ENCODE measurements at regions not wholly inside any gene's neighbourhood (a gene's known extent, or its start where the extent isn't known, plus 50 kb on each side); places are given as distances from the start of the nearest gene placed in this dataset.

GRCh38 chr9:126085170-126085569, 241.5 kb upstream of the MVB12B start:
- no TSS peak for BruUV-seq (replicated peaks)
- POLR2A ChIA-PET: no interaction called here
- no peak overlapping the region for H3K27ac ChIP-seq (ENCODE audit: low read depth, low read length)
- TF ChIP-seq SIN3A (IDR thresholded peaks at IDR 0.05; ENCODE audit: low read depth) (no peak), POLR2AphosphoS5 (IDR thresholded peaks at IDR 0.05; ENCODE audit: low read depth, low read length) (no peak), CTCF (IDR thresholded peaks at IDR 0.05 in 2 of 3, conservative IDR thresholded peaks at IDR 0.05 in 1 of 3; ENCODE audit: borderline replicate concordance in 1 of 3, insufficient read depth in 1 of 3, low read depth in 2 of 3, low read length in 2 of 3) (no peak), ZNF274 (IDR thresholded peaks at IDR 0.05; ENCODE audit: low read depth, low read length) (no peak), RAD21 (IDR thresholded peaks at IDR 0.05; ENCODE audit: low read depth) (no peak), POLR2A (IDR thresholded peaks at IDR 0.05; ENCODE audit: borderline replicate concordance, extremely low read depth, insufficient read depth, insufficient read length) (no peak), ZBTB33 (IDR thresholded peaks at IDR 0.05; ENCODE audit: extremely low read depth, insufficient replicate concordance, low read length) (no peak), ZFX (IDR thresholded peaks at IDR 0.05) (no peak), ELF1 (IDR thresholded peaks at IDR 0.05; ENCODE audit: borderline replicate concordance, low read depth) (no peak), EGR1 (IDR thresholded peaks at IDR 0.05; ENCODE audit: low read depth) (no peak), TCF7L2 (IDR thresholded peaks at IDR 0.05; ENCODE audit: borderline replicate concordance, extremely low read depth, insufficient read depth, insufficient read length) (no peak), SRF (IDR thresholded peaks at IDR 0.05; ENCODE audit: low read depth) (no peak), REST (IDR thresholded peaks at IDR 0.05; ENCODE audit: low read depth) (no peak), CBX3 (IDR thresholded peaks at IDR 0.05; ENCODE audit: low read depth) (no peak), SP1 (IDR thresholded peaks at IDR 0.05; ENCODE audit: low read depth) (no peak), EZH2phosphoT487 (IDR thresholded peaks at IDR 0.05; ENCODE audit: borderline replicate concordance) (no peak)
- TF ChIP-seq, protein P1, sequence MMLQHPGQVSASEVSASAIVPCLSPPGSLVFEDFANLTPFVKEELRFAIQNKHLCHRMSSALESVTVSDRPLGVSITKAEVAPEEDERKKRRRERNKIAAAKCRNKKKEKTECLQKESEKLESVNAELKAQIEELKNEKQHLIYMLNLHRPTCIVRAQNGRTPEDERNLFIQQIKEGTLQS (IDR thresholded peaks at IDR 0.05): no peak
- TF ChIP-seq, protein P2, sequence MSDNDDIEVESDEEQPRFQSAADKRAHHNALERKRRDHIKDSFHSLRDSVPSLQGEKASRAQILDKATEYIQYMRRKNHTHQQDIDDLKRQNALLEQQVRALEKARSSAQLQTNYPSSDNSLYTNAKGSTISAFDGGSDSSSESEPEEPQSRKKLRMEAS (IDR thresholded peaks at IDR 0.05): no peak
- H3K4me3 ChIP-seq (replicated peaks in 1 of 2; ENCODE audit: low read depth in 1 of 2, low read length in 2 of 2): no peak overlapping the region
- intact Hi-C loops (cut with micrococcal nuclease): no loop called here
- peaks cover 0 to 5% of the 10 kb centered on the region in 2 experiments; a peak in 2 of 4 replicates for H3K4me1 ChIP-seq (ENCODE audit: control insufficient read depth in 1 of 2, insufficient read depth in 2 of 2, low read length in 2 of 2)
- H3K9me2 ChIP-seq (ENCODE audit: insufficient read depth): no peaks in the 10 kb centered on the region
- no peak overlapping the region for H2AFZ ChIP-seq (ENCODE audit: low read depth, low read length, poor library complexity, severe bottlenecking)
- no peak overlapping the region for H3K9ac ChIP-seq (ENCODE audit: low read length)
- DNase-seq (ENCODE audit: low read depth, low spot score) (no peak), ATAC-seq (no peak)
- H3K4me2 ChIP-seq (ENCODE audit: low read length): no peak overlapping the region
- no peaks in the 10 kb centered on the region for H3K9me3 ChIP-seq (ENCODE audit: control insufficient read depth in 1 of 2, insufficient read depth in 1 of 2, low read depth in 1 of 2, low read length in 2 of 2)
- H4K20me1 ChIP-seq (ENCODE audit: insufficient read depth): no peaks in the 10 kb centered on the region
- RAD21 ChIA-PET (ENCODE audit: low non-redundant PET in 1 of 2, low total read pairs in 2 of 2, uncharacterized antibody in 2 of 2, unreplicated experiment in 2 of 2): no interaction called here
- H3K27me3 ChIP-seq (ENCODE audit: insufficient read depth, low read length): peaks cover 26% of the 10 kb centered on the region
- H3K36me3 ChIP-seq (ENCODE audit: control insufficient read depth in 1 of 2, insufficient read depth in 2 of 2, low read length in 2 of 2): no peaks in the 10 kb centered on the region
- no peaks in the 10 kb centered on the region for H3K79me2 ChIP-seq (ENCODE audit: insufficient read depth, low read length)
- CTCF ChIA-PET: no interaction called here

Data from HCT116 (cell line).